Eye (tissue), 1 donor: ENCODE measurements at regions not wholly inside any gene's neighbourhood (a gene's known extent, or its start where the extent isn't known, plus 50 kb on each side); places are given as distances from the start of the nearest gene placed in this dataset.

ENCODE experiments used
- DNase-seq: peaks from one replicate; pipeline ENCODE4 v3.0.0-alpha.2; 2015

- DNase-seq: no peak
Measured at GRCh38 chr13:78845656-78846365, 186.9 kb upstream of the OBI1 start.

- no peak for DNase-seq
Measured at GRCh38 chr13:78844106-78844505, 185.2 kb upstream of the OBI1 start.

- no peak for DNase-seq
Measured at GRCh38 chr13:78841358-78841963, 182.5 kb upstream of the OBI1 start.

- no peak for DNase-seq
Measured at GRCh38 chr13:78836238-78836784, 177.4 kb upstream of the OBI1 start.

- DNase-seq: peak; percentile 45
Measured at GRCh38 chr13:78832461-78832860, 173.5 kb upstream of the OBI1 start.

- no peak for DNase-seq
Measured at GRCh38 chr13:78830508-78830907, 171.6 kb upstream of the OBI1 start.

GRCh38 chr13:78829821-78830220, 170.9 kb upstream of the OBI1 start:
- DNase-seq: no peak

- DNase-seq: no peak
Measured at GRCh38 chr13:78827471-78827870, 168.5 kb upstream of the OBI1 start.

- DNase-seq: no peak
Measured at GRCh38 chr13:78826936-78827335, 168.0 kb upstream of the OBI1 start.

- peak; percentile 33 for DNase-seq
Measured at GRCh38 chr13:78826312-78826711, 167.4 kb upstream of the OBI1 start.

GRCh38 chr13:78820541-78820940, 161.6 kb upstream of the OBI1 start:
- DNase-seq: no peak

- DNase-seq: no peak
Measured at GRCh38 chr13:78816592-78816991, 157.6 kb upstream of the OBI1 start.

- DNase-seq: no peak
Measured at GRCh38 chr13:78816154-78816553, 157.2 kb upstream of the OBI1 start.

- DNase-seq: no peak
Measured at GRCh38 chr13:78806457-78806856, 147.5 kb upstream of the OBI1 start.

- no peak for DNase-seq
Measured at GRCh38 chr13:78802912-78803311, 144.0 kb upstream of the OBI1 start.

GRCh38 chr13:78787190-78787589, 128.2 kb upstream of the OBI1 start:
- no peak for DNase-seq

- DNase-seq: no peak
Measured at GRCh38 chr13:78786459-78786858, 127.5 kb upstream of the OBI1 start.

- no peak for DNase-seq
Measured at GRCh38 chr13:78785764-78786163, 126.8 kb upstream of the OBI1 start.

GRCh38 chr13:78784014-78784750, 125.2 kb upstream of the OBI1 start:
- DNase-seq: no peak

GRCh38 chr13:78780708-78781107, 121.8 kb upstream of the OBI1 start:
- no peak for DNase-seq

- DNase-seq: no peak
Measured at GRCh38 chr13:78779608-78780007, 120.7 kb upstream of the OBI1 start.

- DNase-seq: no peak
Measured at GRCh38 chr13:78777976-78778375, 119.0 kb upstream of the OBI1 start.

GRCh38 chr13:78777396-78777795, 118.4 kb upstream of the OBI1 start:
- DNase-seq: no peak

GRCh38 chr13:78772933-78773332, 114.0 kb upstream of the OBI1 start:
- no peak for DNase-seq
